HEK293 (cell line): ENCODE measurements at regions not wholly inside any gene's neighbourhood (a gene's known extent, or its start where the extent isn't known, plus 50 kb on each side); places are given as distances from the start of the nearest gene placed in this dataset.

ENCODE experiments used
- GLIS1 ChIP-seq: fragments of 450-650 bp; formaldehyde crosslinking; IDR thresholded peaks from 2 replicates; pipeline ENCODE4 v1.5.1; 2016; ENCODE audit warnings: missing biosample characterization, missing genetic modification characterization
- ZNF155 ChIP-seq: fragments of 450-650 bp; formaldehyde crosslinking; IDR thresholded peaks from 2 replicates; pipeline ENCODE4 v1.5.1; 2016; ENCODE audit warnings: missing biosample characterization, missing genetic modification characterization
- ZNF248 ChIP-seq: fragments of 450-650 bp; formaldehyde crosslinking; IDR thresholded peaks from 2 replicates; pipeline ENCODE4 v1.5.1; 2017; ENCODE audit warnings: missing biosample characterization, missing genetic modification characterization
- ZNF610 ChIP-seq: fragments of 450-650 bp; formaldehyde crosslinking; IDR thresholded peaks from 2 replicates; pipeline ENCODE4 v1.5.1; 2016; ENCODE audit warnings: missing biosample characterization, missing genetic modification characterization, borderline replicate concordance
- TF ChIP-seq, protein P1 (sequence below): fragments of 450-650 bp; formaldehyde crosslinking; IDR thresholded peaks from 2 replicates; pipeline ENCODE4 v1.5.1; 2016; ENCODE audit warnings: missing biosample characterization, missing genetic modification characterization
- TF ChIP-seq, protein P2 (sequence below): fragments of 450-650 bp; formaldehyde crosslinking; IDR thresholded peaks from 2 replicates; pipeline ENCODE4 v1.5.1; 2016; ENCODE audit warnings: missing biosample characterization, missing genetic modification characterization

DNA sequence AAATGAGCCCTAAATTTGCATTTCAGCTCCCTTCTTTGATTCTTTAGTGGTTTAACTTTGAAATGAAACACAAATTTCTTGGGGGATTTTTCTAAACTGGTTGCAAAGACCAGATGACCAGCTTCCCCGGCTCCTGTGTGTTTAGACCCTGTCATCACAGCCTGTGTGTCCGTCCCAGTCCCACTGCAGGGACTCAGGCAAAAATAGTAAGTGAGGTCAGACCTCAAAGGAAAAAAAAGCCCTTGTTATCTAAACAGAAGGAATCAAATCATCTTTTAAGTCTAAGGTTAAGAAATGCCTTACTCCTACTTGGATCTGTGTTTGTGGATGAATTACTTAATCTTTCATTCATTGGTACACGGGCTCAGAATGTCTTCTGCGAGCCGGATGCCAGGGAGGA lies 423.7 kb downstream of the LPIN1 start:
- TF ChIP-seq ZNF155 (tag by site-specific recombination) (no peak), GLIS1 (tag by site-specific recombination) (no peak), ZNF248 (no peak), ZNF610 (tag by site-specific recombination) (no peak)
- TF ChIP-seq, protein P1, sequence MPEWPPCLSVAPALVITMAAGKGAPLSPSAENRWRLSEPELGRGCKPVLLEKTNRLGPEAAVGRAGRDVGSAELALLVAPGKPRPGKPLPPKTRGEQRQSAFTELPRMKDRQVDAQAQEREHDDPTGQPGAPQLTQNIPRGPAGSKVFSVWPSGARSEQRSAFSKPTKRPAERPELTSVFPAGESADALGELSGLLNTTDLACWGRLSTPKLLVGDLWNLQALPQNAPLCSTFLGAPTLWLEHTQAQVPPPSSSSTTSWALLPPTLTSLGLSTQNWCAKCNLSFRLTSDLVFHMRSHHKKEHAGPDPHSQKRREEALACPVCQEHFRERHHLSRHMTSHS: no peak
- TF ChIP-seq, protein P2, sequence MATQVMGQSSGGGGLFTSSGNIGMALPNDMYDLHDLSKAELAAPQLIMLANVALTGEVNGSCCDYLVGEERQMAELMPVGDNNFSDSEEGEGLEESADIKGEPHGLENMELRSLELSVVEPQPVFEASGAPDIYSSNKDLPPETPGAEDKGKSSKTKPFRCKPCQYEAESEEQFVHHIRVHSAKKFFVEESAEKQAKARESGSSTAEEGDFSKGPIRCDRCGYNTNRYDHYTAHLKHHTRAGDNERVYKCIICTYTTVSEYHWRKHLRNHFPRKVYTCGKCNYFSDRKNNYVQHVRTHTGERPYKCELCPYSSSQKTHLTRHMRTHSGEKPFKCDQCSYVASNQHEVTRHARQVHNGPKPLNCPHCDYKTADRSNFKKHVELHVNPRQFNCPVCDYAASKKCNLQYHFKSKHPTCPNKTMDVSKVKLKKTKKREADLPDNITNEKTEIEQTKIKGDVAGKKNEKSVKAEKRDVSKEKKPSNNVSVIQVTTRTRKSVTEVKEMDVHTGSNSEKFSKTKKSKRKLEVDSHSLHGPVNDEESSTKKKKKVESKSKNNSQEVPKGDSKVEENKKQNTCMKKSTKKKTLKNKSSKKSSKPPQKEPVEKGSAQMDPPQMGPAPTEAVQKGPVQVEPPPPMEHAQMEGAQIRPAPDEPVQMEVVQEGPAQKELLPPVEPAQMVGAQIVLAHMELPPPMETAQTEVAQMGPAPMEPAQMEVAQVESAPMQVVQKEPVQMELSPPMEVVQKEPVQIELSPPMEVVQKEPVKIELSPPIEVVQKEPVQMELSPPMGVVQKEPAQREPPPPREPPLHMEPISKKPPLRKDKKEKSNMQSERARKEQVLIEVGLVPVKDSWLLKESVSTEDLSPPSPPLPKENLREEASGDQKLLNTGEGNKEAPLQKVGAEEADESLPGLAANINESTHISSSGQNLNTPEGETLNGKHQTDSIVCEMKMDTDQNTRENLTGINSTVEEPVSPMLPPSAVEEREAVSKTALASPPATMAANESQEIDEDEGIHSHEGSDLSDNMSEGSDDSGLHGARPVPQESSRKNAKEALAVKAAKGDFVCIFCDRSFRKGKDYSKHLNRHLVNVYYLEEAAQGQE (tag by site-specific recombination): no peak
